ENCODE measurements at regions not wholly inside any gene's neighbourhood (a gene's known extent, or its start where the extent isn't known, plus 50 kb on each side); places are given as distances from the start of the nearest gene placed in this dataset.

DNA sequence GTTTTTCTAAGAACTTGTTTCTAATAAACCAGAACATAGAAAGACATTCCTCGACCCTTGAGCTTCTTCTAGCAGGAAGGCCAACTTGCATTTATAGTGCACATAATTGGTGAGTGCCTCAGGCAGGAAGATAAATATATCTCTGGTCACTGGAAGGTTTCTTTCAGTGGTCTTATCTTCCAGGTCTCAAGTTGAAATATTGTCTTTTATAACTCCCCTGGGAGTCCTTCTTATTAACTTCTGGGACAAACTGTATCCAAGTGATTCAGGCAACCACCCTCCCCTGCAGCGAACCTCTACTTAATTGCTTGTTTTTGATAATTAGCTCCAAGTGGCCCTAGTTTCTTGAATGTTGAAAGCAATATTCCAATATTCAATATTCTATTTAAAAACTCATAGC is 346.8 kb upstream of the GOLIM4 start:
- TF ChIP-seq, protein P1, sequence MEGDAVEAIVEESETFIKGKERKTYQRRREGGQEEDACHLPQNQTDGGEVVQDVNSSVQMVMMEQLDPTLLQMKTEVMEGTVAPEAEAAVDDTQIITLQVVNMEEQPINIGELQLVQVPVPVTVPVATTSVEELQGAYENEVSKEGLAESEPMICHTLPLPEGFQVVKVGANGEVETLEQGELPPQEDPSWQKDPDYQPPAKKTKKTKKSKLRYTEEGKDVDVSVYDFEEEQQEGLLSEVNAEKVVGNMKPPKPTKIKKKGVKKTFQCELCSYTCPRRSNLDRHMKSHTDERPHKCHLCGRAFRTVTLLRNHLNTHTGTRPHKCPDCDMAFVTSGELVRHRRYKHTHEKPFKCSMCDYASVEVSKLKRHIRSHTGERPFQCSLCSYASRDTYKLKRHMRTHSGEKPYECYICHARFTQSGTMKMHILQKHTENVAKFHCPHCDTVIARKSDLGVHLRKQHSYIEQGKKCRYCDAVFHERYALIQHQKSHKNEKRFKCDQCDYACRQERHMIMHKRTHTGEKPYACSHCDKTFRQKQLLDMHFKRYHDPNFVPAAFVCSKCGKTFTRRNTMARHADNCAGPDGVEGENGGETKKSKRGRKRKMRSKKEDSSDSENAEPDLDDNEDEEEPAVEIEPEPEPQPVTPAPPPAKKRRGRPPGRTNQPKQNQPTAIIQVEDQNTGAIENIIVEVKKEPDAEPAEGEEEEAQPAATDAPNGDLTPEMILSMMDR (IDR thresholded peaks at IDR 0.05): no peak
- TF ChIP-seq EP300 (IDR thresholded peaks at IDR 0.05) (no peak), POLR2A (IDR thresholded peaks at IDR 0.05) (no peak), POLR2AphosphoS5 (IDR thresholded peaks at IDR 0.05) (no peak)

All from upper lobe of left lung (tissue), 4 donors.